ENCODE measurements at regions not wholly inside any gene's neighbourhood (a gene's known extent, or its start where the extent isn't known, plus 50 kb on each side); places are given as distances from the start of the nearest gene placed in this dataset.

DNA sequence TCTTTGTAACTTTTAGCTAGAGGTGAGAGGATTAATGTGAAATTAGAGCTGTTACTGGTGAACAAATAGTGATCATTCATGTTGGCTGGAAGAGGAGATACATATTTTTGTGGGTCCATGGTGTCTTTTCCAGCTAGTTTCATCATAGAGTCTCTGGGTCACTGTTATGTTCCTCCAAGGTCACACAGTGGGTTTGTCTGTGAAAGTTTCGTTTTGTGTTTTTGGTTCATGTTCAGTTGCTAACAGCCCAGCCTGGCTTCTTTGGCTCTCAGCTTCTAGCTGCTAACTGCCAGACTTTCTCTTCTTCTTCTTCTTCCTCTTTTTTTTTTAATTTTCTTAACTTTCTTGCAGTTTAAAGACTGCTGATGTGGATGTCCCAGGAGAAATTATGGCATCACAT is 480.0 kb upstream of the SYT4 start:
- no peaks in the 10 kb centered on the region for H3K27me3 Mint-ChIP-seq (ENCODE audit: insufficient read depth, unreplicated experiment)
- BruUV-seq (replicated peaks), result no TSS peak
- no peaks in the 10 kb centered on the region for H3K9me3 Mint-ChIP-seq (ENCODE audit: unreplicated experiment)
- no peak for TF ChIP-seq CTCF (IDR thresholded peaks at IDR 0.05; ENCODE audit: unreplicated experiment)
- no peak for DNase-seq (ENCODE audit: unreplicated experiment)
- POLR2A ChIA-PET, result no interaction called here
- intact Hi-C loops (cut with micrococcal nuclease), result no loop called here
- peaks cover 9% of the 10 kb centered on the region for H3K4me1 Mint-ChIP-seq (ENCODE audit: insufficient read depth, unreplicated experiment)
- no peak overlapping the region for H3K4me3 Mint-ChIP-seq (ENCODE audit: unreplicated experiment)
- H3K36me3 Mint-ChIP-seq (ENCODE audit: insufficient read depth, unreplicated experiment), result no peaks in the 10 kb centered on the region
- H3K27ac Mint-ChIP-seq (ENCODE audit: low read depth, unreplicated experiment), result no peak overlapping the region
- CTCF ChIA-PET, result no interaction called here

- BruUV-seq (replicated peaks), result no TSS peak
- Mint-ChIP-seq H3K27me3 (ENCODE audit: insufficient read depth, unreplicated experiment) (no peaks in the 10 kb centered on the region), H3K9me3 (ENCODE audit: unreplicated experiment) (no peaks in the 10 kb centered on the region), H3K4me1 (ENCODE audit: insufficient read depth, unreplicated experiment) (peaks cover 9% of the 10 kb centered on the region), H3K27ac (ENCODE audit: low read depth, unreplicated experiment) (no peak overlapping the region), H3K36me3 (ENCODE audit: insufficient read depth, unreplicated experiment) (no peaks in the 10 kb centered on the region), H3K4me3 (ENCODE audit: unreplicated experiment) (no peak overlapping the region)
- TF ChIP-seq CTCF (IDR thresholded peaks at IDR 0.05; ENCODE audit: unreplicated experiment), result no peak
- CTCF ChIA-PET, result no interaction called here
- DNase-seq (ENCODE audit: unreplicated experiment), result no peak
- intact Hi-C loops (cut with micrococcal nuclease), result no loop called here
- POLR2A ChIA-PET, result no interaction called here
Measured at GRCh38 chr18:43758734-43759133, 481.4 kb upstream of the SYT4 start.

DNA sequence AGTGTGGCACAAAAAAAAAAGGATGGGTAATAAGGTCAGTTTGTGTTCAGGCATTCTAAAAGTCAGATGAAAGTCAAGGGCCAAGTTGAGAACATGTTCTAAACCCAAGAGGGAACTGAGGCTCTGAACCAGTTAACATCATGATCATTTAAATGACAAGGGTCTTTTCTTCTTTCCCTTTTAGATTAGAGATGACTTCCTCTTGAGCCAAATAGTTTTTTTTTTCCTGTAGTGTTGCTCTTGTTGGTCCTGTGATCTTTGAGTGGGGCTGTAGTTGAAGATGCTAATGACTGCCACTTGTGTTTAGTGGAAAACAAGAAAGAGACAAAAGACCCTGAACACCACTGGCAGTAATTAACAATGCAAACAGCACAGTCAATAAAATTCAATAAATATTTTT is 482.7 kb upstream of the SYT4 start:
- Mint-ChIP-seq H3K27me3 (ENCODE audit: insufficient read depth, unreplicated experiment) (no peaks in the 10 kb centered on the region), H3K36me3 (ENCODE audit: insufficient read depth, unreplicated experiment) (no peaks in the 10 kb centered on the region), H3K27ac (ENCODE audit: low read depth, unreplicated experiment) (no peak overlapping the region), H3K4me3 (ENCODE audit: unreplicated experiment) (no peak overlapping the region), H3K9me3 (ENCODE audit: unreplicated experiment) (no peaks in the 10 kb centered on the region), H3K4me1 (ENCODE audit: insufficient read depth, unreplicated experiment) (peaks cover 9% of the 10 kb centered on the region)
- POLR2A ChIA-PET, result interaction anchor here (0.6 kb wide), 1 partner anchor 40 kb away, joined by 3 read pairs; no protein-coding TSS in a partner anchor
- no TSS peak for BruUV-seq (replicated peaks)
- CTCF ChIA-PET, result interaction anchor here (0.6 kb wide), 1 partner anchor 1368 kb away, joined by 4 read pairs; no protein-coding TSS in a partner anchor
- no peak for DNase-seq (ENCODE audit: unreplicated experiment)
- TF ChIP-seq CTCF (IDR thresholded peaks at IDR 0.05; ENCODE audit: unreplicated experiment), result no peak
- intact Hi-C loops (cut with micrococcal nuclease), result no loop called here

DNA sequence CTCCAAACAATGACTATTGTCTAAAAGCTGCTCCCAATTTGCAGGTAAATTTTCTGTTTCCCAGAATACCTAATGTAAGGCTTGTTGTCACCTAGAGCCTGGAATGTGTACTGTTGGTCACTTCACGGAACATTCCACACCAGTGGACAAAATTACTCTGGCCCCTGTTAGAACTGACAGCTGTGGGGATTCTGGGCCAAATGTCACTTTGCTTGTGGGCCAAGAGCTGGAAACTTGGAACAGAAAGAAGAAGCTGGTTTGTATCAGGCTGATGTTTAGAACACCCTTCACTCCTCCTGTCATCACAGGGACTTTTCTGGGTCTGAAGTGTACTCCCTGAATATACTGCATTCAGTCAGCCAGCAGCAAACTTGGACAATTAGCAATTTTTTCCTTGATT is 495.6 kb upstream of the SYT4 start:
- ChIA-PET POLR2A (no interaction called here), CTCF (no interaction called here)
- Mint-ChIP-seq H3K9me3 (ENCODE audit: unreplicated experiment) (no peaks in the 10 kb centered on the region), H3K4me1 (ENCODE audit: insufficient read depth, unreplicated experiment) (no peaks in the 10 kb centered on the region), H3K27ac (ENCODE audit: low read depth, unreplicated experiment) (no peak overlapping the region), H3K4me3 (ENCODE audit: unreplicated experiment) (no peak overlapping the region), H3K27me3 (ENCODE audit: insufficient read depth, unreplicated experiment) (no peaks in the 10 kb centered on the region), H3K36me3 (ENCODE audit: insufficient read depth, unreplicated experiment) (no peaks in the 10 kb centered on the region)
- TF ChIP-seq CTCF (IDR thresholded peaks at IDR 0.05; ENCODE audit: unreplicated experiment), result no peak
- no peak for DNase-seq (ENCODE audit: unreplicated experiment)
- intact Hi-C loops (cut with micrococcal nuclease), result no loop called here
- BruUV-seq (replicated peaks), result no TSS peak
